Astrocyte (in vitro differentiated cells and primary cell): ENCODE measurements at regions not wholly inside any gene's neighbourhood (a gene's known extent, or its start where the extent isn't known, plus 50 kb on each side); places are given as distances from the start of the nearest gene placed in this dataset.

Experiments used
- DNase-seq: peaks from one replicate; pipeline ENCODE4 v3.0.0-alpha.2; 2010; ENCODE audit warnings: low read depth
- FAIRE-seq: peaks from 2 replicates; lab custom pipeline; 2011; peaks lifted over from hg19 to GRCh38; lab: Jason Lieb, UNC
- H2AFZ ChIP-seq: 2 replicates; pipeline ENCODE4 v1.6.0; 2012; ENCODE audit warnings: low read depth, low read length, inconsistent platforms
- H3K27ac ChIP-seq: 2 replicates; pipeline ENCODE4 v1.5.1; 2011; ENCODE audit warnings: low read depth, low read length, inconsistent platforms
- H3K27me3 ChIP-seq: 2 replicates; pipeline ENCODE4 v1.6.0; 2011; ENCODE audit warnings: low read length, inconsistent platforms; ENCODE audit not compliant: insufficient read depth
- H3K36me3 ChIP-seq: 2 replicates; pipeline ENCODE4 v1.5.1; 2011; ENCODE audit warnings: low read length, inconsistent platforms; ENCODE audit not compliant: insufficient read depth
- H3K4me1 ChIP-seq: 2 replicates; pipeline ENCODE4 v1.5.1; 2011; ENCODE audit warnings: low read length, inconsistent platforms; ENCODE audit not compliant: insufficient read depth
- H3K4me2 ChIP-seq: 2 replicates; pipeline ENCODE4 v1.6.0; 2012; ENCODE audit warnings: low read length, inconsistent platforms
- H3K4me3 ChIP-seq: 2 replicates; pipeline ENCODE4 v1.5.1; 2011; ENCODE audit warnings: low read depth, mild to moderate bottlenecking, low read length, inconsistent platforms; ENCODE audit not compliant: insufficient read depth
- H3K79me2 ChIP-seq: 2 replicates; pipeline ENCODE4 v1.6.0; 2012; ENCODE audit warnings: mild to moderate bottlenecking, low read length, inconsistent platforms; ENCODE audit not compliant: insufficient read depth
- H3K9ac ChIP-seq: 2 replicates; pipeline ENCODE4 v1.6.0; 2012; ENCODE audit warnings: mild to moderate bottlenecking, low read length, inconsistent platforms
- H3K9me3 ChIP-seq: 2 replicates; pipeline ENCODE4 v1.5.1; 2012; ENCODE audit warnings: low read depth, mild to moderate bottlenecking, low read length, inconsistent platforms; ENCODE audit not compliant: insufficient read depth
- H4K20me1 ChIP-seq: 2 replicates; pipeline ENCODE4 v1.6.0; 2012; ENCODE audit warnings: low read length, inconsistent platforms; ENCODE audit not compliant: insufficient read depth
- H3K27ac Mint-ChIP-seq: one replicate; pipeline ENCODE4 v1.8.0; 2021; ENCODE audit warnings: mild to moderate bottlenecking, mixed read lengths; ENCODE audit not compliant: unreplicated experiment
- H3K27me3 Mint-ChIP-seq: one replicate; pipeline ENCODE4 v1.8.0; 2021; ENCODE audit warnings: low read depth, mixed read lengths; ENCODE audit not compliant: unreplicated experiment
- H3K36me3 Mint-ChIP-seq: one replicate; pipeline ENCODE4 v1.8.0; 2021; ENCODE audit warnings: low read depth, mixed read lengths; ENCODE audit not compliant: unreplicated experiment
- H3K4me1 Mint-ChIP-seq: one replicate; pipeline ENCODE4 v1.8.0; 2021; ENCODE audit warnings: low read depth, mixed read lengths; ENCODE audit not compliant: unreplicated experiment
- H3K4me3 Mint-ChIP-seq: one replicate; pipeline ENCODE4 v1.8.0; 2021; ENCODE audit warnings: mild to moderate bottlenecking, moderate library complexity, mixed read lengths; ENCODE audit not compliant: unreplicated experiment
- H3K9me3 Mint-ChIP-seq: one replicate; pipeline ENCODE4 v1.8.0; 2021; ENCODE audit warnings: mild to moderate bottlenecking, mixed read lengths; ENCODE audit not compliant: unreplicated experiment
- EZH2 ChIP-seq: IDR thresholded peaks from 2 replicates; pipeline ENCODE4 v1.6.1; 2012; ENCODE audit warnings: mild to moderate bottlenecking, low read length, inconsistent platforms; ENCODE audit not compliant: insufficient read depth
- TF ChIP-seq, protein P1 (sequence below): IDR thresholded peaks from 2 replicates; pipeline ENCODE4 v1.5.1; 2011; ENCODE audit warnings: low read depth, mild to moderate bottlenecking, inconsistent platforms, low read length, moderate library complexity; ENCODE audit not compliant: insufficient read depth

GRCh38 chr18:11308499-11308898 lies 159.1 kb upstream of the PIEZO2 start:
- no peaks in the 10 kb centered on the region for H3K9me3 Mint-ChIP-seq
- no peak overlapping the region for H3K9ac ChIP-seq
- H3K4me2 ChIP-seq = peak overlapping the region; percentile 63
- no peaks in the 10 kb centered on the region for H3K36me3 ChIP-seq
- TF ChIP-seq EZH2 = no peak
- TF ChIP-seq, protein P1, sequence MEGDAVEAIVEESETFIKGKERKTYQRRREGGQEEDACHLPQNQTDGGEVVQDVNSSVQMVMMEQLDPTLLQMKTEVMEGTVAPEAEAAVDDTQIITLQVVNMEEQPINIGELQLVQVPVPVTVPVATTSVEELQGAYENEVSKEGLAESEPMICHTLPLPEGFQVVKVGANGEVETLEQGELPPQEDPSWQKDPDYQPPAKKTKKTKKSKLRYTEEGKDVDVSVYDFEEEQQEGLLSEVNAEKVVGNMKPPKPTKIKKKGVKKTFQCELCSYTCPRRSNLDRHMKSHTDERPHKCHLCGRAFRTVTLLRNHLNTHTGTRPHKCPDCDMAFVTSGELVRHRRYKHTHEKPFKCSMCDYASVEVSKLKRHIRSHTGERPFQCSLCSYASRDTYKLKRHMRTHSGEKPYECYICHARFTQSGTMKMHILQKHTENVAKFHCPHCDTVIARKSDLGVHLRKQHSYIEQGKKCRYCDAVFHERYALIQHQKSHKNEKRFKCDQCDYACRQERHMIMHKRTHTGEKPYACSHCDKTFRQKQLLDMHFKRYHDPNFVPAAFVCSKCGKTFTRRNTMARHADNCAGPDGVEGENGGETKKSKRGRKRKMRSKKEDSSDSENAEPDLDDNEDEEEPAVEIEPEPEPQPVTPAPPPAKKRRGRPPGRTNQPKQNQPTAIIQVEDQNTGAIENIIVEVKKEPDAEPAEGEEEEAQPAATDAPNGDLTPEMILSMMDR = no peak
- no peaks in the 10 kb centered on the region for H3K9me3 ChIP-seq
- DNase-seq (peak; percentile 68), FAIRE-seq (peak; percentile 60)
- no peak overlapping the region for H3K4me3 Mint-ChIP-seq
- no peaks in the 10 kb centered on the region for H4K20me1 ChIP-seq
- H2AFZ ChIP-seq = no peak overlapping the region
- H3K27me3 Mint-ChIP-seq = no peaks in the 10 kb centered on the region
- no peaks in the 10 kb centered on the region for H3K36me3 Mint-ChIP-seq
- H3K27ac Mint-ChIP-seq = no peak overlapping the region
- no peak overlapping the region for H3K4me3 ChIP-seq
- H3K4me1 ChIP-seq = peaks cover 14% of the 10 kb centered on the region
- no peak overlapping the region for H3K27ac ChIP-seq
- H3K27me3 ChIP-seq = no peaks in the 10 kb centered on the region
- H3K4me1 Mint-ChIP-seq = peaks cover 10% of the 10 kb centered on the region
- H3K79me2 ChIP-seq = no peaks in the 10 kb centered on the region

GRCh38 chr18:11307716-11308115 lies 158.3 kb upstream of the PIEZO2 start:
- H3K9me3 Mint-ChIP-seq = no peaks in the 10 kb centered on the region
- no peak for TF ChIP-seq EZH2
- TF ChIP-seq, protein P1 = no peak
- no peaks in the 10 kb centered on the region for H3K27me3 Mint-ChIP-seq
- H3K27ac Mint-ChIP-seq = no peak overlapping the region
- DNase-seq (no peak), FAIRE-seq (no peak)
- Histone ChIP-seq H3K27ac (no peak overlapping the region), H3K9me3 (peaks cover 3% of the 10 kb centered on the region), H3K27me3 (no peaks in the 10 kb centered on the region), H3K4me2 (no peak overlapping the region), H3K79me2 (no peaks in the 10 kb centered on the region), H2AFZ (no peak overlapping the region), H3K9ac (no peak overlapping the region), H4K20me1 (no peaks in the 10 kb centered on the region), H3K4me3 (no peak overlapping the region), H3K36me3 (no peaks in the 10 kb centered on the region), H3K4me1 (peaks cover 14% of the 10 kb centered on the region)
- H3K36me3 Mint-ChIP-seq = no peaks in the 10 kb centered on the region
- H3K4me3 Mint-ChIP-seq = no peak overlapping the region
- peaks cover 10% of the 10 kb centered on the region for H3K4me1 Mint-ChIP-seq

DNA sequence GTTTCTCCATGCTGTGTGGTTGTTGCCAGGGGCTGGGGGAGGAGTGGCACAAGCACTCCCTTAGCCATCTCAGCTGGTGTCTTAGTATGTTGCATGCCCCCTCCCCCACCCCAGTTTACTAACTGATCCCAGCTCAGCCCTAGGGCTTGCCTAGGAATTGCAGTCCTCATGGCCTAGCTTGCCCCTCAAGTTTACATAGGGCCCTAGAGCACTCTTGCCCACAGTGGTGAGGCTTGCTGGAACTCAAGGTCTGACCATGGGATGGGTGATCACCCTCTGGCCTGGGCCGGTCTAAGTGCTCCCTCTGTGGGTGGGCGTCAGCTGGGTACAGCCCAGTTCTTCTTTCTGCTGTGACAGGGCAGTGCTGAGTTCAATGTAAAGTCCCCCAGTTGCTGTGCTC lies 156.1 kb upstream of the PIEZO2 start:
- no peak overlapping the region for H3K4me3 Mint-ChIP-seq
- Histone ChIP-seq H4K20me1 (no peaks in the 10 kb centered on the region), H3K9me3 (peaks cover 3% of the 10 kb centered on the region), H3K27me3 (no peaks in the 10 kb centered on the region), H3K36me3 (no peaks in the 10 kb centered on the region), H3K79me2 (no peaks in the 10 kb centered on the region), H2AFZ (no peak overlapping the region), H3K4me1 (peaks cover 14% of the 10 kb centered on the region), H3K9ac (no peak overlapping the region), H3K4me2 (no peak overlapping the region), H3K27ac (no peak overlapping the region), H3K4me3 (no peak overlapping the region)
- DNase-seq (no peak), FAIRE-seq (no peak)
- no peak overlapping the region for H3K27ac Mint-ChIP-seq
- TF ChIP-seq, protein P1 = no peak
- no peak for TF ChIP-seq EZH2
- no peaks in the 10 kb centered on the region for H3K27me3 Mint-ChIP-seq
- H3K4me1 Mint-ChIP-seq = peaks cover 10% of the 10 kb centered on the region
- peaks cover 3% of the 10 kb centered on the region for H3K36me3 Mint-ChIP-seq
- H3K9me3 Mint-ChIP-seq = peaks cover 9% of the 10 kb centered on the region
